GM10248 (cell line): ENCODE measurements at regions not wholly inside any gene's neighbourhood (a gene's known extent, or its start where the extent isn't known, plus 50 kb on each side); places are given as distances from the start of the nearest gene placed in this dataset.

Source experiments
- CTCF ChIA-PET: fragments of 300-600 bp; sonication (Branson Sonifier 250); formaldehyde crosslinking; extraction: SDS; loops from one replicate; lab custom pipeline; 2021; ENCODE audit warnings: antibody characterized with exemption; lab: Yijun Ruan, JAX
- POLR2A ChIA-PET: fragments of 350-650 bp; sonication (Branson Sonifier 250); formaldehyde crosslinking; extraction: SDS; loops from one replicate; lab custom pipeline; 2020; ENCODE audit warnings: antibody characterized with exemption; lab: Yijun Ruan, JAX
- DNase-seq: peaks from one replicate; pipeline ENCODE4 v3.0.0; 2012; ENCODE audit errors: extremely low spot score
- CTCF ChIP-seq: IDR thresholded peaks from 2 replicates; pipeline ENCODE4 v1.5.1; 2012; ENCODE audit warnings: mild to moderate bottlenecking, low read depth; ENCODE audit errors: extremely low read depth, missing control alignments, control extremely low read depth

GRCh38 chr13:94917824-94918223 is 205.5 kb upstream of the SOX21 start:
- no peak for DNase-seq
- POLR2A ChIA-PET, result no interaction called here
- no peak for TF ChIP-seq CTCF
- CTCF ChIA-PET, result no interaction called here

GRCh38 chr13:94914895-94915294 is 202.6 kb upstream of the SOX21 start:
- TF ChIP-seq CTCF, result no peak
- ChIA-PET POLR2A (no interaction called here), CTCF (no interaction called here)
- DNase-seq, result no peak

GRCh38 chr13:94906605-94907004 is 194.3 kb upstream of the SOX21 start:
- CTCF ChIA-PET, result no interaction called here
- no peak for DNase-seq
- TF ChIP-seq CTCF, result no peak
- POLR2A ChIA-PET, result no interaction called here

GRCh38 chr13:94902722-94903407 is 190.5 kb upstream of the SOX21 start:
- POLR2A ChIA-PET, result no interaction called here
- no peak for TF ChIP-seq CTCF
- CTCF ChIA-PET, result interaction anchor here (0.6 kb wide), 1 partner anchor 45 kb away, joined by 3 read pairs; no protein-coding TSS in a partner anchor
- DNase-seq, result no peak

GRCh38 chr13:94901070-94901469 is 188.7 kb upstream of the SOX21 start:
- no peak for DNase-seq
- TF ChIP-seq CTCF, result no peak
- POLR2A ChIA-PET, result no interaction called here
- CTCF ChIA-PET, result no interaction called here

- TF ChIP-seq CTCF, result no peak
- POLR2A ChIA-PET, result no interaction called here
- no peak for DNase-seq
- CTCF ChIA-PET, result no interaction called here
Measured at GRCh38 chr13:94896719-94897317, 184.5 kb upstream of the SOX21 start.
